ENCODE measurements at regions not wholly inside any gene's neighbourhood (a gene's known extent, or its start where the extent isn't known, plus 50 kb on each side); places are given as distances from the start of the nearest gene placed in this dataset.
"Not testable (repeated sequence)": the region's sequence is repeated elsewhere in the genome, so short reads cannot be mapped to it uniquely, and the experiment has no call there.

- no peaks in the 10 kb centered on the region for H3K79me2 ChIP-seq (ENCODE audit: low read length)
- no peaks in the 10 kb centered on the region for H3K27me3 ChIP-seq (ENCODE audit: low read length)
- no peaks in the 10 kb centered on the region for H3K9me2 ChIP-seq (replicated peaks; ENCODE audit: low read length)
- H2AFZ ChIP-seq (ENCODE audit: low read length) = no peak overlapping the region
- no peaks in the 10 kb centered on the region for H3K4me1 ChIP-seq (ENCODE audit: insufficient read depth, low read length)
- H3K9me3 ChIP-seq (ENCODE audit: low read length) = no peaks in the 10 kb centered on the region
- BruUV-seq (replicated peaks) = no TSS peak
- CTCF ChIA-PET = no interaction called here
- intact Hi-C loops (cut with micrococcal nuclease) = no loop called here
- DNase-seq (no peak), ATAC-seq (no peak)
- H3K9ac ChIP-seq (ENCODE audit: low read length) = no peak overlapping the region
- POLR2A ChIA-PET (ENCODE audit: unreplicated experiment) = no interaction called here
- no peak overlapping the region for H3K27ac ChIP-seq (ENCODE audit: low read length)
- TF ChIP-seq EZH2phosphoT487 (IDR thresholded peaks at IDR 0.05; ENCODE audit: borderline replicate concordance, low read length) = no peak
- TF ChIP-seq, protein P1, sequence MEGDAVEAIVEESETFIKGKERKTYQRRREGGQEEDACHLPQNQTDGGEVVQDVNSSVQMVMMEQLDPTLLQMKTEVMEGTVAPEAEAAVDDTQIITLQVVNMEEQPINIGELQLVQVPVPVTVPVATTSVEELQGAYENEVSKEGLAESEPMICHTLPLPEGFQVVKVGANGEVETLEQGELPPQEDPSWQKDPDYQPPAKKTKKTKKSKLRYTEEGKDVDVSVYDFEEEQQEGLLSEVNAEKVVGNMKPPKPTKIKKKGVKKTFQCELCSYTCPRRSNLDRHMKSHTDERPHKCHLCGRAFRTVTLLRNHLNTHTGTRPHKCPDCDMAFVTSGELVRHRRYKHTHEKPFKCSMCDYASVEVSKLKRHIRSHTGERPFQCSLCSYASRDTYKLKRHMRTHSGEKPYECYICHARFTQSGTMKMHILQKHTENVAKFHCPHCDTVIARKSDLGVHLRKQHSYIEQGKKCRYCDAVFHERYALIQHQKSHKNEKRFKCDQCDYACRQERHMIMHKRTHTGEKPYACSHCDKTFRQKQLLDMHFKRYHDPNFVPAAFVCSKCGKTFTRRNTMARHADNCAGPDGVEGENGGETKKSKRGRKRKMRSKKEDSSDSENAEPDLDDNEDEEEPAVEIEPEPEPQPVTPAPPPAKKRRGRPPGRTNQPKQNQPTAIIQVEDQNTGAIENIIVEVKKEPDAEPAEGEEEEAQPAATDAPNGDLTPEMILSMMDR (conservative IDR thresholded peaks at IDR 0.05; ENCODE audit: low read depth, low read length) = no peak
- no peak for TF ChIP-seq EZH2 (IDR thresholded peaks at IDR 0.05; ENCODE audit: low read length, unreplicated experiment)
- no peaks in the 10 kb centered on the region for H4K20me1 ChIP-seq (ENCODE audit: low read length)
- H3K36me3 ChIP-seq (ENCODE audit: low read depth, low read length) = no peaks in the 10 kb centered on the region
- H3K4me2 ChIP-seq (ENCODE audit: low read length) = no peak overlapping the region
- H3F3A ChIP-seq (ENCODE audit: low read length, unreplicated experiment) = no peaks in the 10 kb centered on the region
- no peak overlapping the region for H3K4me3 ChIP-seq (ENCODE audit: low read length)
Observed at GRCh38 chr7:68187532-68187931, 1190.9 kb downstream of the TYW1 start.

DNA sequence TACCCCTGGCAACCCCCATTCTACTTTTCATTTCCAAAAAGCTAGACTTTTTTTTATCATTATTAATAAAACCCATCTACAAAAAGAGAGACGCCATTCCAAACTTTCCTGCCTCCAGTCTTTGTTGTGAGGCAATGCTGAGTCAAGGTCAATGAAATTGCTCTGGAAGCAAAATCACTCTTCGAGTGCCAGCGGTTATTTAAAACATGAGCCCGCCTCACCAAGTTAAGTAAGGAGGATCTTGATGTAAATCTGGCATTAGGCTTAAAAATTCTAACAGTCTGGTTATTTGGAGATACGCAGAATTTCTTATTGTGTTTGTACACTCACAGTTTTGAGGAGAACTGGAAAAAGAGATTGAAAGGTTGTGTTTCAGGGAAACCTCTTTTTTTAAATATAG lies 1196.3 kb downstream of the TYW1 start:
- Histone ChIP-seq H3K9me3 (ENCODE audit: low read length) (no peaks in the 10 kb centered on the region), H3F3A (ENCODE audit: low read length, unreplicated experiment) (no peaks in the 10 kb centered on the region), H4K20me1 (ENCODE audit: low read length) (no peaks in the 10 kb centered on the region), H3K9ac (ENCODE audit: low read length) (no peak overlapping the region), H3K27me3 (ENCODE audit: low read length) (no peaks in the 10 kb centered on the region), H3K4me1 (ENCODE audit: insufficient read depth, low read length) (no peaks in the 10 kb centered on the region), H3K36me3 (ENCODE audit: low read depth, low read length) (no peaks in the 10 kb centered on the region), H3K4me3 (ENCODE audit: low read length) (no peak overlapping the region), H3K4me2 (ENCODE audit: low read length) (no peak overlapping the region), H3K79me2 (ENCODE audit: low read length) (no peaks in the 10 kb centered on the region), H3K9me2 (replicated peaks; ENCODE audit: low read length) (no peaks in the 10 kb centered on the region), H2AFZ (ENCODE audit: low read length) (no peak overlapping the region), H3K27ac (ENCODE audit: low read length) (no peak overlapping the region)
- DNase-seq (no peak), ATAC-seq (no peak)
- CTCF ChIA-PET = no interaction called here
- intact Hi-C loops (cut with micrococcal nuclease) = no loop called here
- POLR2A ChIA-PET (ENCODE audit: unreplicated experiment) = no interaction called here
- BruUV-seq (replicated peaks) = no TSS peak
- TF ChIP-seq EZH2 (IDR thresholded peaks at IDR 0.05; ENCODE audit: low read length, unreplicated experiment) (no peak), EZH2phosphoT487 (IDR thresholded peaks at IDR 0.05; ENCODE audit: borderline replicate concordance, low read length) (no peak)
- TF ChIP-seq, protein P1 (conservative IDR thresholded peaks at IDR 0.05; ENCODE audit: low read depth, low read length) = no peak

DNA sequence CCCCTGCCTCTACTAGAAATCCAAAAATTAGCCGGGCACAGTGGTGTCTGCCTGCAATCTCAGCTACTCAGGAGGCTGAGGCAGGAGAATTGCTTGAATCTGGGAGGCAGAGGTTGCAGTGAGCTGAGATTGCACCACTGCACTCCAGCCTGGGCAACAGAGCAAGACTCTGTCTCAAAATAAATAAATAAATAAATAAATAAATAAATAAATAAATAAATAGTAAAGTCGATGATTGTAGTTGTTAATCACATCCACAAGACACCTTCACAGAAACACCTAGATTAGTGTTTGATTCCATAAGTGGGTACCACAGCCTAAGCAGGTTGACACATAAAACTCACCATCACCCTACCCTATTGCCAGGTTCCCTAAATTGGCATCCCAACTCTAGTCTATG lies 1199.0 kb downstream of the TYW1 start:
- ATAC-seq; H3K36me3 ChIP-seq (ENCODE audit: low read depth, low read length); H3K4me1 ChIP-seq (ENCODE audit: insufficient read depth, low read length); H3K27ac ChIP-seq (ENCODE audit: low read length); H3K4me3 ChIP-seq (ENCODE audit: low read length); H3K4me2 ChIP-seq (ENCODE audit: low read length); POLR2A ChIA-PET (ENCODE audit: unreplicated experiment); H3K9me2 ChIP-seq (replicated peaks; ENCODE audit: low read length); intact Hi-C loops (cut with micrococcal nuclease); H2AFZ ChIP-seq (ENCODE audit: low read length); CTCF ChIA-PET; H3K9me3 ChIP-seq (ENCODE audit: low read length); DNase-seq; BruUV-seq (replicated peaks); H4K20me1 ChIP-seq (ENCODE audit: low read length); H3K9ac ChIP-seq (ENCODE audit: low read length); H3K79me2 ChIP-seq (ENCODE audit: low read length); H3K27me3 ChIP-seq (ENCODE audit: low read length); H3F3A ChIP-seq (ENCODE audit: low read length, unreplicated experiment): not testable (repeated sequence)
